NCI-H446 treated with DMSO at 0.1 percent for 48 hours (cell line): ENCODE measurements at regions not wholly inside any gene's neighbourhood (a gene's known extent, or its start where the extent isn't known, plus 50 kb on each side); places are given as distances from the start of the nearest gene placed in this dataset.

ENCODE experiments used
- DNase-seq: peaks from one replicate; lab custom pipeline; 2025; lab: John Stamatoyannopoulos, UW

- no peak for DNase-seq
These were observed 64.8 kb upstream of the KSR1 start for GRCh38 chr17:27391427-27391826.

DNA sequence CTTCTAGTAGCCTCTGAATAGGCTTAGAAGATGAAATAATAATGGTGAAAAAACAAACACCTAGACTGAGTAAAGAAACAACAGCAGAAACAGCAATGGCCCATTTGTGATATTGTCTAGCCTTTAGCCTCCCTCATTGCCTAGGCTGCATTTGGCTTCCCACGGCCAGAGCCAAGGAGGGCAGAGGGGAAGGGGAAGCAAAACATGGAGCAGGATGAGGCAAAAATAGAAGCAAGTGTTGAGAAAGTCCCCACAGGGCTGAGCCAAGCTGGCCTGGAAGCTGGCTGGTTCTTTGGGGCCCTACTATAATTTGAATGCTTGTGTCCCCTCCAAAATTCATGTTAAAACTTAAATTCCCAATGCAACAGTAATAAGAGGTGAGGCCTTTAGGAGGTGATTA, 60.2 kb upstream of the KSR1 start:
- DNase-seq = no peak

DNA sequence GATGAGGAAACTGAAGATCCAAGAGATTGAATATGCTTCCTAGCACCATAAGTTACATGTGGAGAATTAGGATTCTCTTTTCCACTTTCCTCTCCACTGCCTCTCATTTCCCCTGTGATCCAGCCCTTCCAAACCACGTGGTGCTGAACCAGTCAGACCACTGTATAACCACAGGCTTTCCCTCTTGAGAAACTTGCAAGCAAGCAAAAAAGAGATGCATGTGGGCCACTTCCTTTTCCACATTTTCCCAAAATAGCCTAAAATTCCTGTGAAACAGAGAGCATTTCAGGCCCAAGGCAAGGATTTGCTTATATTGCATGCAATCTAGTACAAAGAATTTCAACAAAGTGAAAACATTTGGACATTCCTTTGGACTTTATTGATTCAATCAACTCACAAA, 59.3 kb upstream of the KSR1 start:
- no peak for DNase-seq

DNA sequence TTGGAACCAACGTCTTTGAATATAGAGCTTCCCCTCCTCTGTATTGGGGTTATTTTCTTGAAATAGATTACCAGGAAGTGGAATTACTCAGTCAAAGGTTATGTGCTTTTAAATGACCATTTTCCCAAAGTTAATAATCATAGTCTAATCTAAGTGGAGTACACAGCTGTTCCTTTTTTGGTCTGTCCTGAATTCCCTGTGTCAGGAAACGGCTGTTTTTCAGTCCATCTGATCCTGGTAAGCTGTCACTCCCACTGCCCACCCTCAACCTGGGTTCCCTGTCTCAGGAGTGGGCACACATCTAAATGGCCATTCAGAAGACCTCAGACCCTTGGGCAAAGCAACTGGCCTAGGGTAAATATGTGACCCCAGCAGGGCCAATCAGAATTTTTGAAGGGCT, 57.6 kb upstream of the KSR1 start:
- DNase-seq = no peak

GRCh38 chr17:27400991-27401390, 55.3 kb upstream of the KSR1 start:
- no peak for DNase-seq

GRCh38 chr17:27402943-27403342, 53.3 kb upstream of the KSR1 start:
- DNase-seq = no peak

- DNase-seq = no peak
These were observed 52.7 kb upstream of the KSR1 start for GRCh38 chr17:27403480-27404005.

DNA sequence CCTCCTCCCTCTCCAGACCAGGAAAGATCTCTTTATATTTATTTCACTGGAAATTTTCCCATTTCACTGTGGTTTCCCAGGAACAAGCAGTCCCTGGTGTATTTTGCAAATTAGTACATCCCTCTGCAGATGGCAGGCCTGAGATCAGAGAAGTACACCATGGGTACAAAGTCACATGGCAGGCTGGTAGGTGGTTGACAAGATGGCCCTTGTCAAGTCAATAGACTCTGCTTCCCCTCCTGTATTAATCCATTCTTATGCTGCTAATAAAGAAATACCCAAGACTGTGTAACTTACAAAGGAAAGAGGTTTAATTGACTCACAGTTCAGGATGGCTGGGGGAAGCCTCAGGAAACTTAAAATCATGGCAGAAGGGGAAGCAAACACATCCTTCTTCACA, 51.6 kb upstream of the KSR1 start:
- DNase-seq = no peak
